T-cell (primary cell): ENCODE measurements at regions not wholly inside any gene's neighbourhood (a gene's known extent, or its start where the extent isn't known, plus 50 kb on each side); places are given as distances from the start of the nearest gene placed in this dataset.

Experiments used
- ATAC-seq, 4 experiments: fragments of 200-7000 bp in 3 of 4; fragments of 150-1000 bp in 1 of 4; cut with Tn5 transposase; replicated peaks in 1 of 4; 1 replicate in 3 of 4; 2 replicates in 1 of 4; pipeline ENCODE4 v1.10.0; 2021; ENCODE audit warnings: moderate library complexity in 3 of 4, mild to moderate bottlenecking in 2 of 4, moderate number of reproducible peaks in 1 of 4
- CTCF ChIA-PET, 2 donors: fragments of 300-600 bp; sonication (Branson Sonifier 250); formaldehyde crosslinking; loops; one replicate each; lab custom pipeline; 2022; ENCODE audit warnings: antibody characterized with exemption in 2 of 2; lab: Charles Lee
- POLR2A ChIA-PET, 2 donors: fragments of 300-600 bp; sonication (Branson Sonifier 250); formaldehyde crosslinking; loops; one replicate each; lab custom pipeline; 2022; ENCODE audit warnings: antibody characterized with exemption in 2 of 2; lab: Charles Lee
- DNase-seq, 35 experiments: peaks; one replicate each; pipeline versions ENCODE4 v3.0.0 to v3.0.0-alpha.2; 2013 to 2023
- H3K27ac ChIP-seq: one replicate; pipeline ENCODE4 v1.5.1; 2013; ENCODE audit warnings: low read length
- H3K27me3 ChIP-seq, 2 experiments: replicated peaks in 1 of 2; 1 replicate in 1 of 2; 2 replicates in 1 of 2; pipeline versions ENCODE4 v1.6.1 to v1.7.0; 2013; ENCODE audit warnings: low read length in 1 of 2, mixed read lengths in 1 of 2; ENCODE audit not compliant: control insufficient read depth in 2 of 2, insufficient read depth in 2 of 2; ENCODE audit errors: extremely low read depth in 1 of 2
- H3K36me3 ChIP-seq, 2 donors: 1 replicate in 1 of 2; 2 replicates in 1 of 2; pipeline versions ENCODE4 v1.6.1 to v1.7.0; 2013; ENCODE audit warnings: low read length in 1 of 2; ENCODE audit not compliant: control insufficient read depth in 2 of 2, insufficient read depth in 1 of 2; ENCODE audit errors: extremely low read depth in 1 of 2
- H3K4me1 ChIP-seq, 2 experiments: 1 replicate in 1 of 2; 2 replicates in 1 of 2; pipeline versions ENCODE4 v1.6.1 to v1.7.0; 2013; ENCODE audit warnings: low read length in 2 of 2, mixed read lengths in 1 of 2; ENCODE audit not compliant: insufficient read depth in 2 of 2, control insufficient read depth in 1 of 2; ENCODE audit errors: extremely low read depth in 1 of 2
- H3K4me3 ChIP-seq, 2 donors: 1 replicate in 1 of 2; 2 replicates in 1 of 2; pipeline versions ENCODE4 v1.5.1 to v1.7.0; 2013; ENCODE audit warnings: mild to moderate bottlenecking in 2 of 2, low read length in 1 of 2, moderate library complexity in 1 of 2; ENCODE audit not compliant: control insufficient read depth in 1 of 2; ENCODE audit errors: extremely low read depth in 1 of 2
- H3K9me3 ChIP-seq: 2 replicates; pipeline ENCODE4 v1.7.0; 2013
- H3K27ac Mint-ChIP-seq, 2 donors: one replicate each; pipeline ENCODE4 v1.8.0; 2020 to 2021; ENCODE audit warnings: mild to moderate bottlenecking in 2 of 2, mixed read lengths in 2 of 2
- H3K27me3 Mint-ChIP-seq, 2 donors: one replicate each; pipeline ENCODE4 v1.8.0; 2021 to 2022; ENCODE audit warnings: mixed read lengths in 2 of 2
- H3K36me3 Mint-ChIP-seq: one replicate; pipeline ENCODE4 v1.8.0; 2021; ENCODE audit warnings: mixed read lengths
- H3K4me1 Mint-ChIP-seq, 3 donors: one replicate each; pipeline ENCODE4 v1.8.0; 2020 to 2022; ENCODE audit warnings: mixed read lengths in 3 of 3, mild to moderate bottlenecking in 1 of 3
- H3K4me3 Mint-ChIP-seq, 3 donors: one replicate each; pipeline ENCODE4 v1.8.0; 2020 to 2022; ENCODE audit warnings: mild to moderate bottlenecking in 3 of 3, mixed read lengths in 3 of 3, moderate library complexity in 3 of 3
- H3K9me3 Mint-ChIP-seq, 3 donors: one replicate each; pipeline ENCODE4 v1.8.0; 2020 to 2022; ENCODE audit warnings: mixed read lengths in 3 of 3
- WGBS: methylation state at CpG from one replicate; pipeline ENCODE4 v1.1.5; 2013; ENCODE audit warnings: missing lambda C conversion rate; ENCODE audit not compliant: insufficient coverage; 5-methylcytosine and 5-hydroxymethylcytosine counted together

- Mint-ChIP-seq H3K27ac (no peak overlapping the region), H3K4me3 (no peak overlapping the region), H3K4me1 (no peaks in the 10 kb centered on the region), H3K36me3 (no peaks in the 10 kb centered on the region), H3K27me3 (peaks cover 12 to 22% of the 10 kb centered on the region in 2 donors), H3K9me3 (no peaks in the 10 kb centered on the region)
- DNase-seq (no peak), ATAC-seq (no peak)
- ChIA-PET POLR2A (interaction anchor here in 1 of 2 donors (0.6 kb wide), 1 partner anchor 156 kb away, joined by 3 read pairs; no protein-coding TSS in a partner anchor), CTCF (no interaction called here)
- Histone ChIP-seq H3K27me3 (peaks cover 0 to 11% of the 10 kb centered on the region in 2 experiments), H3K36me3 (no peaks in the 10 kb centered on the region), H3K4me1 (no peaks in the 10 kb centered on the region), H3K4me3 (no peak overlapping the region), H3K27ac (no peak overlapping the region), H3K9me3 (no peaks in the 10 kb centered on the region)
- WGBS = 97% methylated on average over 7 of the region's 15 CpGs
Observed at GRCh38 chr21:36532769-36533467, 53.0 kb upstream of the CLDN14 start.

- ChIA-PET CTCF (no interaction called here), POLR2A (interaction anchor here in 1 of 2 donors (0.6 kb wide), 1 partner anchor 155 kb away, joined by 3 read pairs; no protein-coding TSS in a partner anchor)
- ATAC-seq (no peak), DNase-seq (no peak)
- Mint-ChIP-seq H3K27me3 (peaks cover 8 to 22% of the 10 kb centered on the region in 2 donors), H3K4me3 (no peak overlapping the region), H3K36me3 (no peaks in the 10 kb centered on the region), H3K27ac (no peak overlapping the region), H3K4me1 (no peaks in the 10 kb centered on the region), H3K9me3 (no peaks in the 10 kb centered on the region)
- no peaks in the 10 kb centered on the region for H3K4me1 ChIP-seq
- no peaks in the 10 kb centered on the region for H3K9me3 ChIP-seq
- H3K27me3 ChIP-seq = peaks cover 0 to 9% of the 10 kb centered on the region in 2 experiments
- no peaks in the 10 kb centered on the region for H3K36me3 ChIP-seq
- no peak overlapping the region for H3K4me3 ChIP-seq
- H3K27ac ChIP-seq = no peak overlapping the region
- 76% methylated on average over 4 of the region's 6 CpGs for WGBS
Observed at GRCh38 chr21:36533468-36533848, 53.5 kb upstream of the CLDN14 start.

GRCh38 chr21:36534656-36535055 lies 54.7 kb upstream of the CLDN14 start:
- no peaks in the 10 kb centered on the region for H3K9me3 Mint-ChIP-seq
- H3K36me3 Mint-ChIP-seq = no peaks in the 10 kb centered on the region
- Histone ChIP-seq H3K27ac (no peak overlapping the region), H3K4me1 (no peaks in the 10 kb centered on the region), H3K9me3 (no peaks in the 10 kb centered on the region), H3K27me3 (peaks cover 2 to 15% of the 10 kb centered on the region in 2 experiments), H3K4me3 (no peak overlapping the region), H3K36me3 (no peaks in the 10 kb centered on the region)
- ChIA-PET POLR2A (no interaction called here), CTCF (no interaction called here)
- WGBS = no CpG with 5 or more reads among the region's 3 CpGs
- H3K27ac Mint-ChIP-seq = no peak overlapping the region
- no peak for DNase-seq
- H3K27me3 Mint-ChIP-seq = peaks cover 0 to 15% of the 10 kb centered on the region in 2 donors
- H3K4me1 Mint-ChIP-seq = no peaks in the 10 kb centered on the region
- ATAC-seq = no peak
- H3K4me3 Mint-ChIP-seq = no peak overlapping the region

GRCh38 chr21:36535618-36536241 lies 55.8 kb upstream of the CLDN14 start:
- Mint-ChIP-seq H3K27ac (no peak overlapping the region), H3K36me3 (no peaks in the 10 kb centered on the region), H3K9me3 (no peaks in the 10 kb centered on the region), H3K4me3 (no peak overlapping the region), H3K27me3 (peaks cover 0 to 11% of the 10 kb centered on the region in 2 donors), H3K4me1 (no peaks in the 10 kb centered on the region)
- Histone ChIP-seq H3K4me1 (no peaks in the 10 kb centered on the region), H3K27me3 (peaks cover 2 to 16% of the 10 kb centered on the region in 2 experiments), H3K4me3 (no peak overlapping the region), H3K27ac (no peak overlapping the region), H3K9me3 (no peaks in the 10 kb centered on the region), H3K36me3 (no peaks in the 10 kb centered on the region)
- ATAC-seq (no peak), DNase-seq (no peak)
- 65% methylated on average over 4 of the region's 6 CpGs for WGBS
- ChIA-PET CTCF (no interaction called here), POLR2A (no interaction called here)

- WGBS = 83% methylated on average over 7 of the region's 11 CpGs
- Mint-ChIP-seq H3K27me3 (peaks cover 13 to 22% of the 10 kb centered on the region in 2 donors), H3K27ac (no peak overlapping the region), H3K4me1 (no peaks in the 10 kb centered on the region), H3K4me3 (no peak overlapping the region), H3K36me3 (no peaks in the 10 kb centered on the region), H3K9me3 (no peaks in the 10 kb centered on the region)
- Histone ChIP-seq H3K27ac (no peak overlapping the region), H3K36me3 (no peaks in the 10 kb centered on the region), H3K4me1 (no peaks in the 10 kb centered on the region), H3K4me3 (no peak overlapping the region), H3K9me3 (no peaks in the 10 kb centered on the region), H3K27me3 (peaks cover 2 to 24% of the 10 kb centered on the region in 2 experiments)
- ATAC-seq (no peak), DNase-seq (no peak)
- CTCF ChIA-PET = no interaction called here
- POLR2A ChIA-PET = no interaction called here
Observed at GRCh38 chr21:36538761-36539160, 58.8 kb upstream of the CLDN14 start.

GRCh38 chr21:36539434-36540150 lies 59.7 kb upstream of the CLDN14 start:
- Mint-ChIP-seq H3K9me3 (no peaks in the 10 kb centered on the region), H3K27me3 (peaks cover 17 to 21% of the 10 kb centered on the region in 2 donors), H3K27ac (no peak overlapping the region), H3K4me1 (no peaks in the 10 kb centered on the region), H3K4me3 (no peak overlapping the region), H3K36me3 (no peaks in the 10 kb centered on the region)
- Histone ChIP-seq H3K27me3 (peaks cover 2 to 30% of the 10 kb centered on the region in 2 experiments), H3K9me3 (no peaks in the 10 kb centered on the region), H3K4me1 (no peaks in the 10 kb centered on the region), H3K27ac (no peak overlapping the region), H3K4me3 (no peak overlapping the region), H3K36me3 (no peaks in the 10 kb centered on the region)
- ChIA-PET CTCF (no interaction called here), POLR2A (no interaction called here)
- 95% methylated on average over 5 of the region's 6 CpGs for WGBS
- no peak for DNase-seq
- peak in 1 of 4 experiments; percentile 11 for ATAC-seq
